H9 (cell line): ENCODE measurements at regions not wholly inside any gene's neighbourhood (a gene's known extent, or its start where the extent isn't known, plus 50 kb on each side); places are given as distances from the start of the nearest gene placed in this dataset.

Experiments used
- DNase-seq: peaks from one replicate; pipeline ENCODE4 v3.0.0-alpha.2; 2017
- H2AFZ ChIP-seq: one replicate; pipeline ENCODE4 v1.6.1; 2013; ENCODE audit warnings: mild to moderate bottlenecking, low read length, control low read depth, moderate library complexity
- H2AK5ac ChIP-seq: 2 replicates; pipeline ENCODE4 v1.6.1; 2013; ENCODE audit warnings: low read length, control low read depth, mixed read lengths; ENCODE audit not compliant: insufficient read length
- H2BK120ac ChIP-seq: one replicate; pipeline ENCODE4 v1.6.1; 2013; ENCODE audit warnings: low read depth, mild to moderate bottlenecking, low read length, control low read depth, inconsistent platforms; ENCODE audit not compliant: poor library complexity, severe bottlenecking
- H2BK12ac ChIP-seq: 2 replicates; pipeline ENCODE4 v1.6.1; 2013; ENCODE audit warnings: low read length, control low read depth, mixed read lengths, low read depth; ENCODE audit not compliant: insufficient read length
- H2BK15ac ChIP-seq: 2 replicates; pipeline ENCODE4 v1.6.1; 2013; ENCODE audit warnings: low read depth, low read length, control low read depth
- H2BK20ac ChIP-seq: one replicate; pipeline ENCODE4 v1.6.1; 2013; ENCODE audit warnings: low read depth, mild to moderate bottlenecking, low read length, control low read depth, inconsistent platforms; ENCODE audit not compliant: poor library complexity, severe bottlenecking
- H2BK5ac ChIP-seq: 2 replicates; pipeline ENCODE4 v1.6.1; 2013; ENCODE audit warnings: low read length, control low read depth, mixed read lengths; ENCODE audit not compliant: insufficient read length
- H3K14ac ChIP-seq: 2 replicates; pipeline ENCODE4 v1.6.1; 2013; ENCODE audit warnings: low read length, control low read depth; ENCODE audit not compliant: insufficient read depth
- H3K18ac ChIP-seq: 2 replicates; pipeline ENCODE4 v1.6.1; 2013; ENCODE audit warnings: low read depth, mild to moderate bottlenecking, mixed read lengths, low read length, control low read depth; ENCODE audit not compliant: insufficient read length
- H3K23ac ChIP-seq: 2 replicates; pipeline ENCODE4 v1.6.1; 2013; ENCODE audit warnings: low read length, control low read depth, mixed read lengths, low read depth; ENCODE audit not compliant: insufficient read length
- H3K23me2 ChIP-seq: 2 replicates; pipeline ENCODE4 v1.6.1; 2013; ENCODE audit warnings: low read depth, mild to moderate bottlenecking, mixed read lengths, low read length, control low read depth; ENCODE audit not compliant: insufficient read length, poor library complexity, severe bottlenecking
- H3K27ac ChIP-seq: 2 replicates; pipeline ENCODE4 v1.5.1; 2013; ENCODE audit warnings: low read length, control low read depth, mixed read lengths, low read depth; ENCODE audit not compliant: insufficient read length
- H3K27me3 ChIP-seq: 2 replicates; pipeline ENCODE4 v1.6.1; 2013; ENCODE audit warnings: low read length, control low read depth, inconsistent platforms; ENCODE audit not compliant: insufficient read depth
- H3K4ac ChIP-seq: 2 replicates; pipeline ENCODE4 v1.6.1; 2013; ENCODE audit warnings: low read depth, mild to moderate bottlenecking, control low read depth, inconsistent platforms, low read length, moderate library complexity
- H3K4me1 ChIP-seq: 2 replicates; pipeline ENCODE4 v1.6.1; 2013; ENCODE audit warnings: low read length, control low read depth, inconsistent platforms; ENCODE audit not compliant: insufficient read depth
- H3K4me2 ChIP-seq: 2 replicates; pipeline ENCODE4 v1.6.1; 2013; ENCODE audit warnings: low read length, control low read depth, mixed read lengths; ENCODE audit not compliant: insufficient read length, insufficient read depth
- H3K56ac ChIP-seq: 2 replicates; pipeline ENCODE4 v1.6.1; 2013; ENCODE audit warnings: low read depth, mild to moderate bottlenecking, mixed read lengths, low read length, control low read depth; ENCODE audit not compliant: insufficient read length
- H3K79me1 ChIP-seq: 2 replicates; pipeline ENCODE4 v1.6.1; 2013; ENCODE audit warnings: low read depth, mild to moderate bottlenecking, moderate library complexity, low read length, control low read depth, inconsistent platforms; ENCODE audit not compliant: insufficient read depth, poor library complexity, severe bottlenecking
- H3K79me2 ChIP-seq: 2 replicates; pipeline ENCODE4 v1.6.1; 2013; ENCODE audit warnings: low read length, control low read depth, inconsistent platforms; ENCODE audit not compliant: insufficient read depth
- H3K9ac ChIP-seq: 2 replicates; pipeline ENCODE4 v1.6.1; 2013; ENCODE audit warnings: low read length, control low read depth, mixed read lengths; ENCODE audit not compliant: insufficient read length; ENCODE audit errors: extremely low read depth
- H3K9me3 ChIP-seq: one replicate; pipeline ENCODE4 v1.6.1; 2013; ENCODE audit warnings: low read depth, low read length, inconsistent platforms; ENCODE audit not compliant: control insufficient read depth
- H3T11ph ChIP-seq: one replicate; pipeline ENCODE4 v1.6.1; 2013; ENCODE audit warnings: mild to moderate bottlenecking, low read length, control low read depth, inconsistent platforms
- H4K20me1 ChIP-seq: one replicate; pipeline ENCODE4 v1.6.1; 2013; ENCODE audit not compliant: control insufficient read depth, insufficient read length, insufficient read depth
- H4K5ac ChIP-seq: 2 replicates; pipeline ENCODE4 v1.6.1; 2013; ENCODE audit warnings: low read depth, mild to moderate bottlenecking, mixed read lengths, low read length, control low read depth; ENCODE audit not compliant: insufficient read length
- H4K8ac ChIP-seq: replicated peaks from 2 replicates; pipeline ENCODE4 v1.6.1; 2013; ENCODE audit warnings: low read length, control low read depth, mixed read lengths, low read depth; ENCODE audit not compliant: insufficient read length
- H4K91ac ChIP-seq: 2 replicates; pipeline ENCODE4 v1.6.1; 2013; ENCODE audit warnings: low read depth, mild to moderate bottlenecking, moderate library complexity, mixed read lengths, low read length, control low read depth; ENCODE audit not compliant: insufficient read length
- H3K27ac Mint-ChIP-seq, 3 experiments: 2 replicates in 2 of 3; 3 replicates in 1 of 3; pipeline ENCODE4 v1.8.0; 2020 to 2021; ENCODE audit warnings: mixed read lengths in 3 of 3, mild to moderate bottlenecking in 1 of 3, moderate library complexity in 1 of 3
- H3K27me3 Mint-ChIP-seq: 2 replicates; pipeline ENCODE4 v1.8.0; 2021; ENCODE audit warnings: low read depth, mild to moderate bottlenecking, moderate library complexity, mixed read lengths
- H3K36me3 Mint-ChIP-seq, 3 experiments: 2 replicates in 2 of 3; 3 replicates in 1 of 3; pipeline ENCODE4 v1.8.0; 2020 to 2021; ENCODE audit warnings: low read depth in 3 of 3, mixed read lengths in 3 of 3; ENCODE audit not compliant: insufficient read depth in 1 of 3
- H3K4me1 Mint-ChIP-seq, 2 experiments: 2 replicates each; pipeline ENCODE4 v1.8.0; 2020; ENCODE audit warnings: mixed read lengths in 2 of 2
- H3K4me3 Mint-ChIP-seq, 2 experiments: 2 replicates in 1 of 2; 3 replicates in 1 of 2; pipeline ENCODE4 v1.8.0; 2020 to 2021; ENCODE audit warnings: mild to moderate bottlenecking in 2 of 2, mixed read lengths in 2 of 2, moderate library complexity in 1 of 2
- H3K9me3 Mint-ChIP-seq, 2 experiments: 2 replicates in 1 of 2; 3 replicates in 1 of 2; pipeline ENCODE4 v1.8.0; 2020; ENCODE audit warnings: mild to moderate bottlenecking in 2 of 2, mixed read lengths in 2 of 2, moderate library complexity in 1 of 2
- CTCF ChIP-seq: fragments of 200-600 bp; sonication (generic); conservative IDR thresholded peaks from 3 replicates; pipeline ENCODE4 v1.8.0; 2021; ENCODE audit warnings: antibody characterized with exemption, mild to moderate bottlenecking
- WGBS: extraction: QIAGEN DNeasy Blood & Tissue Kit; methylation state at CpG from one replicate; pipeline ENCODE4 v1.1.7; 2013; ENCODE audit warnings: missing lambda C conversion rate, low lambda C conversion rate, mixed read lengths; ENCODE audit not compliant: insufficient read length; ENCODE audit errors: extremely low coverage; 5-methylcytosine and 5-hydroxymethylcytosine counted together

- Mint-ChIP-seq H3K9me3 (peaks cover 0 to 2% of the 10 kb centered on the region in 2 experiments; a peak in 3 of 5 replicates), H3K36me3 (no peaks in the 10 kb centered on the region), H3K27ac (no peak overlapping the region), H3K4me3 (no peak overlapping the region), H3K4me1 (peaks cover 4 to 6% of the 10 kb centered on the region in 2 experiments), H3K27me3 (no peaks in the 10 kb centered on the region; the same call in 1 of the 2 replicates)
- H2BK15ac ChIP-seq = no peak overlapping the region
- WGBS = no CpG with 5 or more reads among the region's 1 CpG
- no peak overlapping the region for H4K5ac ChIP-seq
- no peak overlapping the region for H3K4me2 ChIP-seq
- no peaks in the 10 kb centered on the region for H3K9me3 ChIP-seq
- no peak overlapping the region for H2AK5ac ChIP-seq
- no peak overlapping the region for H2BK20ac ChIP-seq
- H3K4ac ChIP-seq = no peak overlapping the region
- H4K20me1 ChIP-seq = no peaks in the 10 kb centered on the region
- H3K23ac ChIP-seq = no peak overlapping the region
- H3K18ac ChIP-seq = no peak overlapping the region
- no peak overlapping the region for H4K91ac ChIP-seq
- no peak overlapping the region for H2AFZ ChIP-seq
- no peak overlapping the region for H2BK120ac ChIP-seq
- H3K4me1 ChIP-seq = no peaks in the 10 kb centered on the region
- H3K9ac ChIP-seq = no peak overlapping the region
- no peaks in the 10 kb centered on the region for H3K79me1 ChIP-seq
- no peak overlapping the region for H2BK5ac ChIP-seq
- no peak overlapping the region for H3K14ac ChIP-seq
- H3K23me2 ChIP-seq = no peaks in the 10 kb centered on the region
- TF ChIP-seq CTCF = no peak
- no peak overlapping the region for H3K56ac ChIP-seq
- H2BK12ac ChIP-seq = no peak overlapping the region
- no peak overlapping the region for H3K27ac ChIP-seq
- no peak for DNase-seq
- no peaks in the 10 kb centered on the region for H3K27me3 ChIP-seq
- H4K8ac ChIP-seq = no peak overlapping the region
- no peak overlapping the region for H3T11ph ChIP-seq
- no peaks in the 10 kb centered on the region for H3K79me2 ChIP-seq
Observed at GRCh38 chr12:58064666-58065065, 123.3 kb downstream of the ATP23 start.
